GM23338 (cell line): ENCODE measurements at regions not wholly inside any gene's neighbourhood (a gene's known extent, or its start where the extent isn't known, plus 50 kb on each side); places are given as distances from the start of the nearest gene placed in this dataset.

ENCODE experiments used
- CREB1 ChIP-seq: fragments of 250-450 bp; sonication (Bioruptor Pico); IDR thresholded peaks from 2 replicates; pipeline ENCODE4 v1.5.0; 2020; ENCODE audit warnings: low read depth, mild to moderate bottlenecking, moderate library complexity
- EZH2 ChIP-seq: fragments of 200-600 bp; sonication (generic); IDR thresholded peaks from one replicate; pipeline ENCODE4 v1.8.0; 2017; ENCODE audit warnings: antibody characterized with exemption, mild to moderate bottlenecking, low read depth; ENCODE audit not compliant: unreplicated experiment
- EZH2phosphoT487 ChIP-seq: fragments of 200-600 bp; sonication (generic); IDR thresholded peaks from one replicate; pipeline ENCODE4 v1.8.1; 2018; ENCODE audit warnings: antibody characterized with exemption; ENCODE audit not compliant: unreplicated experiment
- JUNB ChIP-seq: IDR thresholded peaks from one replicate; pipeline ENCODE4 v1.6.1; 2016; ENCODE audit warnings: antibody characterized with exemption; ENCODE audit not compliant: unreplicated experiment
- NANOG ChIP-seq: IDR thresholded peaks from 2 replicates; pipeline ENCODE4 v1.6.1; 2016; ENCODE audit warnings: antibody characterized with exemption, borderline replicate concordance
- POLR2AphosphoS5 ChIP-seq: IDR thresholded peaks from 2 replicates; pipeline ENCODE4 v1.6.1; 2016; ENCODE audit warnings: antibody characterized with exemption, low read depth
- REST ChIP-seq: IDR thresholded peaks from one replicate; pipeline ENCODE4 v1.6.1; 2018; ENCODE audit warnings: antibody characterized with exemption; ENCODE audit not compliant: unreplicated experiment
- STAT1 ChIP-seq: IDR thresholded peaks from one replicate; pipeline ENCODE4 v1.6.1; 2016; ENCODE audit warnings: antibody characterized with exemption; ENCODE audit not compliant: unreplicated experiment
- ZNF114 ChIP-seq: fragments of 250-450 bp; sonication (Bioruptor Pico); IDR thresholded peaks from 2 replicates; pipeline ENCODE4 v1.5.0; 2020; ENCODE audit warnings: mild to moderate bottlenecking, moderate library complexity
- ZNF331 ChIP-seq: fragments of 250-450 bp; sonication (Bioruptor Pico); IDR thresholded peaks from 2 replicates; pipeline ENCODE4 v1.5.0; 2020; ENCODE audit warnings: low read depth, mild to moderate bottlenecking, moderate library complexity
- ZNF462 ChIP-seq: fragments of 250-450 bp; sonication (Bioruptor Pico); IDR thresholded peaks from 2 replicates; pipeline ENCODE4 v1.5.0; 2020; ENCODE audit warnings: mild to moderate bottlenecking, moderate library complexity
- TF ChIP-seq, protein P1 (sequence below), 2 experiments: fragments of 200-600 bp in 1 of 2; sonication (generic) in 1 of 2; conservative IDR thresholded peaks; 2 replicates each; pipeline versions ENCODE4 v1.5.1 to v1.6.1; 2016 to 2017; ENCODE audit warnings: antibody characterized with exemption in 2 of 2, low read depth in 2 of 2, mild to moderate bottlenecking in 2 of 2, moderate library complexity in 1 of 2
- TF ChIP-seq, protein P2 (sequence below): IDR thresholded peaks from 2 replicates; pipeline ENCODE4 v1.6.1; 2016; ENCODE audit warnings: antibody characterized with exemption

DNA sequence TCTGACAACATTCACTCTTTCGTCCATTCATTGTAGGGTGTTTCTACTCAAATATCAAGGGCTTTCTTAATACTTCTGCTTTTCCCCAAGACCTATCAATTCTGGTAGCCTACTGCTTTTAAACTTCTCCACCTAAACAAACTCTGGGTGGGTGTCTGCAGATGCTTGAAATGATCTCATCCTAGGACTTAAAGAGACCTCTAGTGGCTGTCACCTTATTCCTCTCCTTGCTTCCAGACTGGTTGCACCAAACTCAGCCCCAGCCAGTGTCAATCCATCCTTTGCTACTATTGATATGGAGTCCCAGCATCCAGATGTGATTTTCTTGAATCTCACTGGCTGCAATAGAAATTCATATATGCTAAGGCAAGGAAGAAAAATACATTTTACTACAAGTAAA, 274.7 kb downstream of the NXPE2 start:
- TF ChIP-seq, protein P1, sequence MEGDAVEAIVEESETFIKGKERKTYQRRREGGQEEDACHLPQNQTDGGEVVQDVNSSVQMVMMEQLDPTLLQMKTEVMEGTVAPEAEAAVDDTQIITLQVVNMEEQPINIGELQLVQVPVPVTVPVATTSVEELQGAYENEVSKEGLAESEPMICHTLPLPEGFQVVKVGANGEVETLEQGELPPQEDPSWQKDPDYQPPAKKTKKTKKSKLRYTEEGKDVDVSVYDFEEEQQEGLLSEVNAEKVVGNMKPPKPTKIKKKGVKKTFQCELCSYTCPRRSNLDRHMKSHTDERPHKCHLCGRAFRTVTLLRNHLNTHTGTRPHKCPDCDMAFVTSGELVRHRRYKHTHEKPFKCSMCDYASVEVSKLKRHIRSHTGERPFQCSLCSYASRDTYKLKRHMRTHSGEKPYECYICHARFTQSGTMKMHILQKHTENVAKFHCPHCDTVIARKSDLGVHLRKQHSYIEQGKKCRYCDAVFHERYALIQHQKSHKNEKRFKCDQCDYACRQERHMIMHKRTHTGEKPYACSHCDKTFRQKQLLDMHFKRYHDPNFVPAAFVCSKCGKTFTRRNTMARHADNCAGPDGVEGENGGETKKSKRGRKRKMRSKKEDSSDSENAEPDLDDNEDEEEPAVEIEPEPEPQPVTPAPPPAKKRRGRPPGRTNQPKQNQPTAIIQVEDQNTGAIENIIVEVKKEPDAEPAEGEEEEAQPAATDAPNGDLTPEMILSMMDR (conservative IDR thresholded peaks at IDR 0.05; ENCODE audit: low read depth in 2 of 2), result peak; percentile 57 to 73
- no peak for TF ChIP-seq POLR2AphosphoS5
- no peak for TF ChIP-seq ZNF114
- no peak for TF ChIP-seq CREB1
- TF ChIP-seq REST, result no peak
- TF ChIP-seq EZH2, result no peak
- no peak for TF ChIP-seq JUNB
- TF ChIP-seq EZH2phosphoT487, result no peak
- TF ChIP-seq, protein P2, sequence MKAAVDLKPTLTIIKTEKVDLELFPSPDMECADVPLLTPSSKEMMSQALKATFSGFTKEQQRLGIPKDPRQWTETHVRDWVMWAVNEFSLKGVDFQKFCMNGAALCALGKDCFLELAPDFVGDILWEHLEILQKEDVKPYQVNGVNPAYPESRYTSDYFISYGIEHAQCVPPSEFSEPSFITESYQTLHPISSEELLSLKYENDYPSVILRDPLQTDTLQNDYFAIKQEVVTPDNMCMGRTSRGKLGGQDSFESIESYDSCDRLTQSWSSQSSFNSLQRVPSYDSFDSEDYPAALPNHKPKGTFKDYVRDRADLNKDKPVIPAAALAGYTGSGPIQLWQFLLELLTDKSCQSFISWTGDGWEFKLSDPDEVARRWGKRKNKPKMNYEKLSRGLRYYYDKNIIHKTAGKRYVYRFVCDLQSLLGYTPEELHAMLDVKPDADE, result no peak
- TF ChIP-seq NANOG, result no peak
- no peak for TF ChIP-seq STAT1
- TF ChIP-seq ZNF462 (CRISPR knock-in tag), result no peak
- no peak for TF ChIP-seq ZNF331 (CRISPR knock-in tag)
